K562 (cell line): ENCODE measurements at regions not wholly inside any gene's neighbourhood (a gene's known extent, or its start where the extent isn't known, plus 50 kb on each side); places are given as distances from the start of the nearest gene placed in this dataset.

Experiments
- ATAC-seq: fragments of 200-7000 bp; cut with Tn5 transposase; 3 replicates; pipeline ENCODE4 v1.9.1; 2020; ENCODE audit warnings: moderate library complexity
- BruUV-seq: library from RNA; stranded (reverse); fragments of 400-500 nt; replicated peaks from 2 replicates; lab custom pipeline; 2021; lab: Mats Ljungman, UMichigan
- CTCF ChIA-PET: fragments of 300-600 bp; formaldehyde crosslinking; extraction: SDS; loops from one replicate; lab custom pipeline; 2021; ENCODE audit warnings: low intra/inter-chr PET ratio; lab: Yijun Ruan, JAX
- POLR2A ChIA-PET: fragments of 300-600, 350-650 bp; sonication (Branson Sonifier 250); formaldehyde crosslinking; extraction: SDS; loops from one replicate; lab custom pipeline; 2021; ENCODE audit warnings: antibody characterized with exemption, inconsistent platforms; lab: Yijun Ruan, JAX
- DNase-seq, 4 experiments: peaks; one replicate each; pipeline versions ENCODE4 v3.0.0 to v3.0.0-alpha.2; 2011 to 2018; ENCODE audit warnings: low spot score in 3 of 4, mixed read lengths in 3 of 4; ENCODE audit errors: extremely low read depth in 1 of 4
- FAIRE-seq: peaks from 2 replicates; lab custom pipeline; 2011; peaks lifted over from hg19 to GRCh38; lab: Jason Lieb, UNC
- H2AFZ ChIP-seq: 2 replicates; pipeline ENCODE4 v1.6.0; 2011; ENCODE audit warnings: low read depth, low read length, control low read depth, inconsistent platforms
- H3K27ac ChIP-seq: fragments of 200-600 bp; 3 replicates; pipeline ENCODE4 v1.8.0; 2011; ENCODE audit warnings: low read depth, mild to moderate bottlenecking, control low read depth, inconsistent platforms, low read length, moderate library complexity, mixed read lengths; ENCODE audit errors: extremely low read depth
- H3K27me3 ChIP-seq, 2 experiments: fragments of 300-600 bp in 1 of 2; 2 replicates in 1 of 2; 3 replicates in 1 of 2; pipeline versions ENCODE4 v1.6.0 to v1.8.0; 2011; ENCODE audit warnings: inconsistent platforms in 2 of 2, low read length in 2 of 2, mild to moderate bottlenecking in 1 of 2, mixed read lengths in 1 of 2, moderate library complexity in 1 of 2; ENCODE audit not compliant: control insufficient read depth in 2 of 2, insufficient read depth in 2 of 2
- H3K36me3 ChIP-seq: fragments of 300-600 bp; 3 replicates; pipeline ENCODE4 v1.8.0; 2011; ENCODE audit warnings: mild to moderate bottlenecking, low read length, inconsistent platforms; ENCODE audit not compliant: control insufficient read depth, insufficient read depth
- H3K4me1 ChIP-seq, 2 experiments: fragments of 200-600 bp in 1 of 2; replicated peaks in 1 of 2; 2 replicates in 1 of 2; 3 replicates in 1 of 2; pipeline versions ENCODE4 v1.5.1 to v1.8.0; 2011; ENCODE audit warnings: inconsistent platforms in 2 of 2, low read length in 2 of 2, mild to moderate bottlenecking in 1 of 2, mixed read lengths in 1 of 2, moderate library complexity in 1 of 2; ENCODE audit not compliant: control insufficient read depth in 2 of 2, insufficient read depth in 2 of 2
- H3K4me2 ChIP-seq: 2 replicates; pipeline ENCODE4 v1.6.1; 2011; ENCODE audit warnings: low read length, control low read depth, inconsistent platforms, mixed read lengths; ENCODE audit not compliant: insufficient read depth
- H3K4me3 ChIP-seq: fragments of 200-600 bp; sonication (generic), shearing (Covaris generic); 2 replicates; pipeline ENCODE4 v1.5.1; 2016; ENCODE audit warnings: control low read depth, inconsistent platforms
- H3K79me2 ChIP-seq: fragments of 200-600 bp; 3 replicates; pipeline ENCODE4 v1.8.0; 2011; ENCODE audit warnings: low read length, inconsistent platforms; ENCODE audit not compliant: control insufficient read depth, insufficient read depth
- H3K9ac ChIP-seq, 2 experiments: 2 replicates each; pipeline versions ENCODE4 v1.6.0 to v1.6.1; 2011; ENCODE audit warnings: low read depth in 2 of 2, low read length in 2 of 2, control low read depth in 1 of 2, inconsistent platforms in 1 of 2, mild to moderate bottlenecking in 1 of 2, mixed read lengths in 1 of 2; ENCODE audit not compliant: insufficient read depth in 1 of 2
- H3K9me1 ChIP-seq: one replicate; pipeline ENCODE4 v1.6.0; 2011; ENCODE audit warnings: inconsistent platforms, mild to moderate bottlenecking, low read length, moderate library complexity; ENCODE audit not compliant: control insufficient read depth, insufficient read depth
- H3K9me3 ChIP-seq: replicated peaks from 2 replicates; pipeline ENCODE4 v1.5.1; 2011; ENCODE audit warnings: low read depth, low read length, inconsistent platforms; ENCODE audit not compliant: control insufficient read depth, insufficient read depth
- H4K20me1 ChIP-seq: replicated peaks from 2 replicates; pipeline ENCODE4 v1.6.1; 2011; ENCODE audit warnings: low read length, inconsistent platforms, mixed read lengths; ENCODE audit not compliant: control insufficient read depth, insufficient read depth
- HDAC6 ChIP-seq: IDR thresholded peaks from 2 replicates; pipeline ENCODE4 v1.6.1; 2012; ENCODE audit warnings: low read depth, mild to moderate bottlenecking, control low read depth, inconsistent platforms, low read length, moderate library complexity
- KLF16 ChIP-seq: IDR thresholded peaks from 2 replicates; pipeline ENCODE4 v1.6.1; 2016; ENCODE audit warnings: antibody characterized with exemption
- POLR2AphosphoS2 ChIP-seq: IDR thresholded peaks from 2 replicates; pipeline ENCODE4 v1.6.1; 2012; ENCODE audit warnings: low read length, improper control_type of control experiment
- POLR2AphosphoS5 ChIP-seq: IDR thresholded peaks from 2 replicates; pipeline ENCODE4 v1.6.1; 2011; ENCODE audit warnings: mild to moderate bottlenecking, low read depth, low read length, moderate library complexity; ENCODE audit not compliant: control insufficient read depth, insufficient read depth
- POU5F1 ChIP-seq: fragments of 150-350 bp; IDR thresholded peaks from 2 replicates; pipeline ENCODE4 v1.6.1; 2014; ENCODE audit warnings: borderline replicate concordance, low read length, low read depth, mild to moderate bottlenecking; ENCODE audit not compliant: partially characterized antibody
- ZNF143 ChIP-seq: sonication (generic); formaldehyde crosslinking; IDR thresholded peaks from 2 replicates; pipeline ENCODE4 v1.9.0; 2022; ENCODE audit warnings: mild to moderate bottlenecking, missing genetic modification reagents
- ZNF583 ChIP-seq: fragments of 250-450 bp; sonication (Bioruptor Pico); IDR thresholded peaks from 2 replicates; pipeline ENCODE4 v1.4.0; 2020
- WGBS: fragments of 100-300 bp; shearing (Covaris generic); methylation state at CpG from one replicate; pipeline ENCODE4 v1.1.6; 2016; ENCODE audit warnings: low coverage, mixed read lengths; ENCODE audit not compliant: insufficient coverage; ENCODE audit errors: missing lambda C conversion rate; 5-methylcytosine and 5-hydroxymethylcytosine counted together
- in situ Hi-C: fragments of 300-500 bp; cut with MboI; formaldehyde crosslinking; loops from 4 replicates; pipeline ENCODE4 v1.15.0; 2018; ENCODE audit warnings: inconsistent platforms, mixed read lengths
- intact Hi-C: fragments of 100-400 bp; cut with micrococcal nuclease; formaldehyde crosslinking; loops from 2 replicates; pipeline ENCODE4 v1.14.2; 2022
- TF ChIP-seq, protein P1 (sequence below), 2 experiments: fragments of 450-650 bp in 1 of 2; sonication (generic) in 1 of 2; formaldehyde crosslinking; conservative IDR thresholded peaks; 2 replicates each; pipeline versions ENCODE4 v1.4.0 to v1.8.1; 2020 to 2022; ENCODE audit warnings: mild to moderate bottlenecking in 1 of 2, missing genetic modification reagents in 1 of 2
- TF ChIP-seq, protein P2 (sequence below): fragments of 250-450 bp; sonication (Bioruptor Pico); IDR thresholded peaks from 2 replicates; pipeline ENCODE4 v1.5.0; 2022; ENCODE audit warnings: mild to moderate bottlenecking
- TF ChIP-seq, protein P3 (sequence below), 2 experiments: fragments of 450-650 bp in 1 of 2; IDR thresholded peaks; 2 replicates each; pipeline ENCODE4 v1.6.1; 2011 to 2017; ENCODE audit warnings: low read depth in 2 of 2, antibody characterized with exemption in 1 of 2, borderline replicate concordance in 1 of 2, low read length in 1 of 2, mild to moderate bottlenecking in 1 of 2, mixed read lengths in 1 of 2; ENCODE audit not compliant: control insufficient read depth in 1 of 2

DNA sequence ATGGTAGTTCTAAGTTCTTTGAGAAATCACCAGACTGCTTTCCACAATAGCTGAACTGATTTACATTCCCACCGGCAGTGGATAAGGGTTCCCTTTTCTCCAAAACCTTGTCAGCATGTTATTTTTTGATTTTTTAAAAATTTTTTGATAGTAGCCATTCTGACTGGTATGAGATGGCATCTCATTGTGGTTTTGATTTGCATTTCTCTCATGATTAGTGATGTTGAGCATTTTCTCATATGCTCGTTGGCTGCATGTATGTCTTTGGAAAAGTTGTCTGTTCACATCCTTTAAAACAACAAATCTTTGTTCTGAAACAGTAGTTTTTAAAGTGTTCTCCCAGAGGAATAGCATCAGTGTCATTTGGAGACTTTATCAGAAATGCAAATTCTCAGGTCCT is 77.5 kb upstream of the POMP start:
- H3K9me1 ChIP-seq: no peaks in the 10 kb centered on the region
- H3K27me3 ChIP-seq: no peaks in the 10 kb centered on the region
- H3K79me2 ChIP-seq: no peaks in the 10 kb centered on the region
- ChIA-PET CTCF (no interaction called here), POLR2A (no interaction called here)
- in situ Hi-C loops: no loop called here
- H3K4me2 ChIP-seq: no peak overlapping the region
- H3K4me1 ChIP-seq: peaks cover 5 to 19% of the 10 kb centered on the region in 2 experiments; a peak in 3 of 5 replicates
- FAIRE-seq: no peak
- H3K27ac ChIP-seq: no peak overlapping the region
- no peak overlapping the region for H2AFZ ChIP-seq
- H3K36me3 ChIP-seq: no peaks in the 10 kb centered on the region
- TF ChIP-seq ZNF143 (CRISPR knock-in tag): no peak
- TF ChIP-seq POLR2AphosphoS2: no peak
- TF ChIP-seq, protein P1, sequence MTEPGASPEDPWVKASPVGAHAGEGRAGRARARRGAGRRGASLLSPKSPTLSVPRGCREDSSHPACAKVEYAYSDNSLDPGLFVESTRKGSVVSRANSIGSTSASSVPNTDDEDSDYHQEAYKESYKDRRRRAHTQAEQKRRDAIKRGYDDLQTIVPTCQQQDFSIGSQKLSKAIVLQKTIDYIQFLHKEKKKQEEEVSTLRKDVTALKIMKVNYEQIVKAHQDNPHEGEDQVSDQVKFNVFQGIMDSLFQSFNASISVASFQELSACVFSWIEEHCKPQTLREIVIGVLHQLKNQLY (CRISPR knock-in tag; conservative IDR thresholded peaks at IDR 0.05): no peak
- no peak for ATAC-seq
- 75% methylated on average over 2 of the region's 2 CpGs for WGBS
- H3K9me3 ChIP-seq: no peaks in the 10 kb centered on the region
- DNase-seq: no peak
- no peak overlapping the region for H3K9ac ChIP-seq
- intact Hi-C loops: no loop called here
- H3K4me3 ChIP-seq: no peak overlapping the region
- no TSS peak for BruUV-seq
- no peaks in the 10 kb centered on the region for H4K20me1 ChIP-seq

DNA sequence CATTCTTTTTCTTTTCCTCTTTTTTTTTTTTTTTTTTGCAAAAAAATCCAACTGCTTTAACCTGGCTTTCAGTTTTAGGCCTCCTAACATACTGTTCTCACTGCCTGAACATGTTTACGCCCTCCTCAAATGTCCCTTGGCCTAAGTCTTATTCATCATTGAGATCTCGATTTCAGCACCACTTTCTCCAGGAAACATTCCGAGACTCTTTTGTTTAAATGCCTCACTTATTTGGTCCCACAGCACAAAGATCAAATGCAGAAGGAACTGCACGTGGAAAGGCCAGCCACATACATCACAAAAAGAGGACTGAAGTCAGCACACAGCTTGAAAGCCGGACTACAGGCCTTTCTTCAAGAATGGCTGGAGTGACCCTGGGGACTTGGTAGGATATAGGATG is 79.2 kb upstream of the POMP start:
- Histone ChIP-seq H4K20me1 (no peaks in the 10 kb centered on the region), H3K79me2 (no peaks in the 10 kb centered on the region), H3K27me3 (no peaks in the 10 kb centered on the region), H3K4me3 (no peak overlapping the region), H3K9ac (no peak overlapping the region), H3K9me3 (no peaks in the 10 kb centered on the region), H3K27ac (no peak overlapping the region), H3K4me2 (no peak overlapping the region), H2AFZ (no peak overlapping the region), H3K36me3 (no peaks in the 10 kb centered on the region), H3K9me1 (no peaks in the 10 kb centered on the region), H3K4me1 (peaks cover 5 to 22% of the 10 kb centered on the region in 2 experiments; a peak in 3 of 5 replicates)
- ChIA-PET CTCF (no interaction called here), POLR2A (no interaction called here)
- no peak for DNase-seq
- 60% methylated on average over 5 of the region's 5 CpGs for WGBS
- intact Hi-C loops: no loop called here
- in situ Hi-C loops: no loop called here
- no peak for FAIRE-seq
- no TSS peak for BruUV-seq
- no peak for ATAC-seq
- TF ChIP-seq POLR2AphosphoS5: no peak
- TF ChIP-seq, protein P2, sequence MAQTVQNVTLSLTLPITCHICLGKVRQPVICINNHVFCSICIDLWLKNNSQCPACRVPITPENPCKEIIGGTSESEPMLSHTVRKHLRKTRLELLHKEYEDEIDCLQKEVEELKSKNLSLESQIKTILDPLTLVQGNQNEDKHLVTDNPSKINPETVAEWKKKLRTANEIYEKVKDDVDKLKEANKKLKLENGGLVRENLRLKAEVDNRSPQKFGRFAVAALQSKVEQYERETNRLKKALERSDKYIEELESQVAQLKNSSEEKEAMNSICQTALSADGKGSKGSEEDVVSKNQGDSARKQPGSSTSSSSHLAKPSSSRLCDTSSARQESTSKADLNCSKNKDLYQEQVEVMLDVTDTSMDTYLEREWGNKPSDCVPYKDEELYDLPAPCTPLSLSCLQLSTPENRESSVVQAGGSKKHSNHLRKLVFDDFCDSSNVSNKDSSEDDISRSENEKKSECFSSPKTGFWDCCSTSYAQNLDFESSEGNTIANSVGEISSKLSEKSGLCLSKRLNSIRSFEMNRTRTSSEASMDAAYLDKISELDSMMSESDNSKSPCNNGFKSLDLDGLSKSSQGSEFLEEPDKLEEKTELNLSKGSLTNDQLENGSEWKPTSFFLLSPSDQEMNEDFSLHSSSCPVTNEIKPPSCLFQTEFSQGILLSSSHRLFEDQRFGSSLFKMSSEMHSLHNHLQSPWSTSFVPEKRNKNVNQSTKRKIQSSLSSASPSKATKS: no peak
- TF ChIP-seq HDAC6: no peak
- TF ChIP-seq, protein P3, sequence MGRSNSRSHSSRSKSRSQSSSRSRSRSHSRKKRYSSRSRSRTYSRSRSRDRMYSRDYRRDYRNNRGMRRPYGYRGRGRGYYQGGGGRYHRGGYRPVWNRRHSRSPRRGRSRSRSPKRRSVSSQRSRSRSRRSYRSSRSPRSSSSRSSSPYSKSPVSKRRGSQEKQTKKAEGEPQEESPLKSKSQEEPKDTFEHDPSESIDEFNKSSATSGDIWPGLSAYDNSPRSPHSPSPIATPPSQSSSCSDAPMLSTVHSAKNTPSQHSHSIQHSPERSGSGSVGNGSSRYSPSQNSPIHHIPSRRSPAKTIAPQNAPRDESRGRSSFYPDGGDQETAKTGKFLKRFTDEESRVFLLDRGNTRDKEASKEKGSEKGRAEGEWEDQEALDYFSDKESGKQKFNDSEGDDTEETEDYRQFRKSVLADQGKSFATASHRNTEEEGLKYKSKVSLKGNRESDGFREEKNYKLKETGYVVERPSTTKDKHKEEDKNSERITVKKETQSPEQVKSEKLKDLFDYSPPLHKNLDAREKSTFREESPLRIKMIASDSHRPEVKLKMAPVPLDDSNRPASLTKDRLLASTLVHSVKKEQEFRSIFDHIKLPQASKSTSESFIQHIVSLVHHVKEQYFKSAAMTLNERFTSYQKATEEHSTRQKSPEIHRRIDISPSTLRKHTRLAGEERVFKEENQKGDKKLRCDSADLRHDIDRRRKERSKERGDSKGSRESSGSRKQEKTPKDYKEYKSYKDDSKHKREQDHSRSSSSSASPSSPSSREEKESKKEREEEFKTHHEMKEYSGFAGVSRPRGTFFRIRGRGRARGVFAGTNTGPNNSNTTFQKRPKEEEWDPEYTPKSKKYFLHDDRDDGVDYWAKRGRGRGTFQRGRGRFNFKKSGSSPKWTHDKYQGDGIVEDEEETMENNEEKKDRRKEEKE (IDR thresholded peaks at IDR 0.05; ENCODE audit: borderline replicate concordance in 1 of 2, control insufficient read depth in 1 of 2, low read depth in 2 of 2, low read length in 1 of 2): no peak
- no peak for TF ChIP-seq ZNF583 (CRISPR knock-in tag)
- TF ChIP-seq POU5F1: no peak
- TF ChIP-seq KLF16: no peak
